WTC11 (cell line): ENCODE measurements at regions not wholly inside any gene's neighbourhood (a gene's known extent, or its start where the extent isn't known, plus 50 kb on each side); places are given as distances from the start of the nearest gene placed in this dataset.
A peak's percentile ranks its signal among the peaks of the same experiment; 100 is the strongest.

ENCODE experiments used
- ATAC-seq: fragments of 200-7000 bp; cut with Tn5 transposase; 2 replicates; pipeline ENCODE4 v1.10.0; 2021; ENCODE audit warnings: mild to moderate bottlenecking, moderate library complexity
- CTCF ChIA-PET: fragments of 300-600 bp; sonication (Branson Sonifier 250); formaldehyde crosslinking; loops from one replicate; lab custom pipeline; 2021; ENCODE audit warnings: antibody characterized with exemption; lab: Charles Lee
- POLR2A ChIA-PET: fragments of 350-600 bp; sonication (Branson Sonifier 250); formaldehyde crosslinking; loops from one replicate; lab custom pipeline; 2021; ENCODE audit warnings: antibody characterized with exemption; lab: Charles Lee
- DNase-seq: peaks from one replicate; pipeline ENCODE4 v3.0.0; 2021; ENCODE audit warnings: low spot score
- H3K27ac Mint-ChIP-seq: 2 replicates; pipeline ENCODE4 v1.8.0; 2021; ENCODE audit warnings: mixed read lengths
- H3K27me3 Mint-ChIP-seq: 2 replicates; pipeline ENCODE4 v1.8.0; 2021; ENCODE audit warnings: low read depth, mild to moderate bottlenecking, moderate library complexity, mixed read lengths
- H3K36me3 Mint-ChIP-seq: 2 replicates; pipeline ENCODE4 v1.8.0; 2021; ENCODE audit warnings: mixed read lengths
- H3K4me1 Mint-ChIP-seq: 2 replicates; pipeline ENCODE4 v1.8.0; 2022; ENCODE audit warnings: mixed read lengths
- H3K4me3 Mint-ChIP-seq: 2 replicates; pipeline ENCODE4 v1.8.0; 2021; ENCODE audit warnings: mild to moderate bottlenecking, moderate library complexity, mixed read lengths
- H3K9me3 Mint-ChIP-seq: 2 replicates; pipeline ENCODE4 v1.8.0; 2021; ENCODE audit warnings: mixed read lengths
- AFF4 ChIP-seq: sonication (generic); formaldehyde crosslinking; IDR thresholded peaks from 2 replicates; pipeline ENCODE4 v1.8.1; 2023; ENCODE audit warnings: mild to moderate bottlenecking, missing genetic modification reagents, borderline replicate concordance
- ARID4B ChIP-seq: sonication (generic); formaldehyde crosslinking; IDR thresholded peaks from 2 replicates; pipeline ENCODE4 v1.8.0; 2023; ENCODE audit warnings: missing genetic modification reagents, mild to moderate bottlenecking, borderline replicate concordance
- CREM ChIP-seq: sonication (generic); formaldehyde crosslinking; IDR thresholded peaks from 2 replicates; pipeline ENCODE4 v1.8.1; 2022; ENCODE audit warnings: mild to moderate bottlenecking, missing genetic modification reagents, moderate library complexity
- CTCF ChIP-seq: fragments of 200-600 bp; IDR thresholded peaks from 2 replicates; pipeline ENCODE4 v1.8.0; 2022; ENCODE audit warnings: antibody characterized with exemption
- EMX1 ChIP-seq: fragments of 250-450 bp; sonication (Bioruptor Pico); IDR thresholded peaks from 2 replicates; pipeline ENCODE4 v1.8.0; 2021; ENCODE audit warnings: mild to moderate bottlenecking
- GTF2I ChIP-seq: fragments of 250-450 bp; sonication (Bioruptor Pico); conservative IDR thresholded peaks from 2 replicates; pipeline ENCODE4 v1.4.0; 2021; ENCODE audit warnings: mild to moderate bottlenecking
- KAT7 ChIP-seq: sonication (generic); formaldehyde crosslinking; IDR thresholded peaks from 2 replicates; pipeline ENCODE4 v1.8.1; 2023; ENCODE audit warnings: missing genetic modification reagents, mild to moderate bottlenecking, borderline replicate concordance
- OVOL2 ChIP-seq: fragments of 250-450 bp; sonication (Bioruptor Pico); IDR thresholded peaks from 2 replicates; pipeline ENCODE4 v1.9.0; 2021; ENCODE audit warnings: mild to moderate bottlenecking, borderline replicate concordance
- SMAD3 ChIP-seq: sonication (generic); formaldehyde crosslinking; IDR thresholded peaks from 2 replicates; pipeline ENCODE4 v1.8.0; 2022; ENCODE audit warnings: missing genetic modification reagents, mild to moderate bottlenecking, borderline replicate concordance
- TEAD1 ChIP-seq: sonication (generic); formaldehyde crosslinking; IDR thresholded peaks from 2 replicates; pipeline ENCODE4 v1.8.0; 2022; ENCODE audit warnings: mild to moderate bottlenecking, missing genetic modification reagents
- TP53 ChIP-seq: sonication (generic); formaldehyde crosslinking; IDR thresholded peaks from 2 replicates; pipeline ENCODE4 v1.8.1; 2023; ENCODE audit warnings: mild to moderate bottlenecking, missing genetic modification reagents
- ZBTB21 ChIP-seq: sonication (generic); formaldehyde crosslinking; IDR thresholded peaks from 2 replicates; pipeline ENCODE4 v1.8.1; 2023; ENCODE audit warnings: mild to moderate bottlenecking, missing genetic modification reagents, borderline replicate concordance
- ZMAT4 ChIP-seq: fragments of 250-450 bp; sonication (Bioruptor Pico); IDR thresholded peaks from 2 replicates; pipeline ENCODE4 v1.9.0; 2021; ENCODE audit warnings: mild to moderate bottlenecking
- ZNF121 ChIP-seq: sonication (generic); formaldehyde crosslinking; IDR thresholded peaks from 2 replicates; pipeline ENCODE4 v1.8.0; 2023; ENCODE audit warnings: missing genetic modification reagents
- ZNF219 ChIP-seq: sonication (generic); formaldehyde crosslinking; IDR thresholded peaks from 2 replicates; pipeline ENCODE4 v1.8.0; 2023; ENCODE audit warnings: missing genetic modification reagents, mild to moderate bottlenecking, borderline replicate concordance
- ZNF263 ChIP-seq: sonication (generic); formaldehyde crosslinking; IDR thresholded peaks from 2 replicates; pipeline ENCODE4 v1.8.1; 2022; ENCODE audit warnings: low read depth, mild to moderate bottlenecking, moderate library complexity, missing genetic modification reagents
- ZNF317 ChIP-seq: sonication (generic); formaldehyde crosslinking; IDR thresholded peaks from 2 replicates; pipeline ENCODE4 v1.8.1; 2023; ENCODE audit warnings: low read depth, mild to moderate bottlenecking, moderate library complexity, missing genetic modification reagents, borderline replicate concordance
- TF ChIP-seq, protein P1 (sequence below): sonication (generic); formaldehyde crosslinking; IDR thresholded peaks from 2 replicates; pipeline ENCODE4 v1.8.0; 2022; ENCODE audit warnings: mild to moderate bottlenecking, missing genetic modification reagents
- TF ChIP-seq, protein P2 (sequence below): sonication (generic); formaldehyde crosslinking; IDR thresholded peaks from 2 replicates; pipeline ENCODE4 v1.8.0; 2023; ENCODE audit warnings: mild to moderate bottlenecking, missing genetic modification reagents

DNA sequence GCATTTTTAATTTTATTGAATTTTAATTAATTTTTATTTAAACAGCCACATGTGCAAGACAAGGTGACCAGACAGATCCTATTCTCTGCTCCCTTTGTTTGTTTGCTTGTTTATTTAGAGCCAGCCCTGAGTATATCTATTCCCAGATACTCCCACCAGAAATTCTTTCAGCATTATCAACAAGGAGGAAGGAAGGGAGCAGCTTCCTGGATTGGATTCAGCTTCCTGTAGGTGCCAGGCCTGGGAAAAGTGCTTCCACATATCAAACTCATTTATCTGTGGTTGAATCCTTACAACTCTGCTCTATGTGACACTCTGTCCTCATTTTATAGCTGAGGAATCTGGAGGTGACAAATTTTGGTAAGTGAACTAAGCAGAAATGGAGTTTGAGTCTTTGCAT is 60.5 kb upstream of the KLF7 start:
- H3K27me3 Mint-ChIP-seq = peaks cover 22% of the 10 kb centered on the region
- H3K27ac Mint-ChIP-seq = peak overlapping the region; percentile 94
- peaks cover 3% of the 10 kb centered on the region; the same call in 1 of the 2 replicates for H3K9me3 Mint-ChIP-seq
- peaks cover 78% of the 10 kb centered on the region for H3K4me1 Mint-ChIP-seq
- CTCF ChIA-PET = interaction anchor here (0.9 to 1.9 kb wide), 5 partner anchors 19 to 247 kb away, joined by 3 to 11 read pairs (median 3); no protein-coding TSS in a partner anchor
- no peak for TF ChIP-seq TP53 (CRISPR knock-in tag)
- no peak for TF ChIP-seq AFF4 (CRISPR knock-in tag)
- DNase-seq = no peak
- 0 out of 2 replicates have a peak overlapping the region, but pooled peaks have one; percentile 58 for H3K4me3 Mint-ChIP-seq
- POLR2A ChIA-PET = interaction anchor here (0.8 to 2.5 kb wide), 4 partner anchors 21 to 108 kb away, joined by 3 to 17 read pairs (median 4); partner anchors contain the start of gene KLF7
- ATAC-seq = no peak
- H3K36me3 Mint-ChIP-seq = no peaks in the 10 kb centered on the region

DNA sequence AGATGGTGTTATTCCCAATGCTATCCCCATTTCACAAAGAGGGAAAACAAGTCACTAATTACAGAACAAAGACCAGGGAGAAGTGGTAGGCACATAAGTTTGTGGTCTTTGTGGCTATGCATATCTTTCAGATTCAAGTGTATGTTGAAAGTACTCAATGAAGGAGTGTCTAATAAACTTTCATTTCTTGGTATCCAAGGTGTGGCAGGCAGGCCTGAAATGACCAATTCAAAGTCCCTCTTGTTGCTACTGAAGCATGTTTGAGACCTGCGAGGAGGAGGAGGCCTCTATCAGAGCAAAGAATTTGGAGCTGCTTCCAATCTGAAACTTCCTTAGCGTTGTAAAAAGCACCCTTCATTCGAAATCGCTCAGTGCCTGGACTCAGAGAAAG is 60.9 kb upstream of the KLF7 start:
- ATAC-seq = peak; percentile 10
- ChIA-PET POLR2A (interaction anchor here (0.7 to 2.5 kb wide), 5 partner anchors 22 to 129 kb away, joined by 3 to 17 read pairs (median 4); partner anchors contain the start of gene KLF7), CTCF (interaction anchor here (0.9 to 1.9 kb wide), 6 partner anchors 19 to 426 kb away, joined by 3 to 11 read pairs (median 4); no protein-coding TSS in a partner anchor)
- peak overlapping the region; percentile 58 for H3K4me3 Mint-ChIP-seq
- H3K4me1 Mint-ChIP-seq = peaks cover 78% of the 10 kb centered on the region
- H3K9me3 Mint-ChIP-seq = peaks cover 3% of the 10 kb centered on the region; the same call in 1 of the 2 replicates
- H3K36me3 Mint-ChIP-seq = no peaks in the 10 kb centered on the region
- no peak for DNase-seq
- H3K27me3 Mint-ChIP-seq = peaks cover 22% of the 10 kb centered on the region
- H3K27ac Mint-ChIP-seq = peak overlapping the region; percentile 94
- TF ChIP-seq CREM (no peak), ZNF263 (CRISPR knock-in tag) (no peak), ZMAT4 (CRISPR knock-in tag) (no peak), ARID4B (no peak), CTCF (no peak), TEAD1 (no peak), SMAD3 (CRISPR knock-in tag) (no peak), ZNF219 (no peak), OVOL2 (CRISPR knock-in tag) (no peak), ZNF317 (CRISPR knock-in tag) (no peak), GTF2I (CRISPR knock-in tag) (no peak), TP53 (CRISPR knock-in tag) (no peak), EMX1 (CRISPR knock-in tag) (no peak), ZNF121 (CRISPR knock-in tag) (no peak), ZBTB21 (CRISPR knock-in tag) (no peak), KAT7 (CRISPR knock-in tag) (no peak)
- TF ChIP-seq, protein P1, sequence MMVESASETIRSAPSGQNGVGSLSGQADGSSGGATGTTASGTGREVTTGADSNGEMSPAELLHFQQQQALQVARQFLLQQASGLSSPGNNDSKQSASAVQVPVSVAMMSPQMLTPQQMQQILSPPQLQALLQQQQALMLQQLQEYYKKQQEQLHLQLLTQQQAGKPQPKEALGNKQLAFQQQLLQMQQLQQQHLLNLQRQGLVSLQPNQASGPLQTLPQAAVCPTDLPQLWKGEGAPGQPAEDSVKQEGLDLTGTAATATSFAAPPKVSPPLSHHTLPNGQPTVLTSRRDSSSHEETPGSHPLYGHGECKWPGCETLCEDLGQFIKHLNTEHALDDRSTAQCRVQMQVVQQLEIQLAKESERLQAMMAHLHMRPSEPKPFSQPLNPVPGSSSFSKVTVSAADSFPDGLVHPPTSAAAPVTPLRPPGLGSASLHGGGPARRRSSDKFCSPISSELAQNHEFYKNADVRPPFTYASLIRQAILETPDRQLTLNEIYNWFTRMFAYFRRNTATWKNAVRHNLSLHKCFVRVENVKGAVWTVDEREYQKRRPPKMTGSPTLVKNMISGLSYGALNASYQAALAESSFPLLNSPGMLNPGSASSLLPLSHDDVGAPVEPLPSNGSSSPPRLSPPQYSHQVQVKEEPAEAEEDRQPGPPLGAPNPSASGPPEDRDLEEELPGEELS (CRISPR knock-in tag) = no peak
- TF ChIP-seq, protein P2, sequence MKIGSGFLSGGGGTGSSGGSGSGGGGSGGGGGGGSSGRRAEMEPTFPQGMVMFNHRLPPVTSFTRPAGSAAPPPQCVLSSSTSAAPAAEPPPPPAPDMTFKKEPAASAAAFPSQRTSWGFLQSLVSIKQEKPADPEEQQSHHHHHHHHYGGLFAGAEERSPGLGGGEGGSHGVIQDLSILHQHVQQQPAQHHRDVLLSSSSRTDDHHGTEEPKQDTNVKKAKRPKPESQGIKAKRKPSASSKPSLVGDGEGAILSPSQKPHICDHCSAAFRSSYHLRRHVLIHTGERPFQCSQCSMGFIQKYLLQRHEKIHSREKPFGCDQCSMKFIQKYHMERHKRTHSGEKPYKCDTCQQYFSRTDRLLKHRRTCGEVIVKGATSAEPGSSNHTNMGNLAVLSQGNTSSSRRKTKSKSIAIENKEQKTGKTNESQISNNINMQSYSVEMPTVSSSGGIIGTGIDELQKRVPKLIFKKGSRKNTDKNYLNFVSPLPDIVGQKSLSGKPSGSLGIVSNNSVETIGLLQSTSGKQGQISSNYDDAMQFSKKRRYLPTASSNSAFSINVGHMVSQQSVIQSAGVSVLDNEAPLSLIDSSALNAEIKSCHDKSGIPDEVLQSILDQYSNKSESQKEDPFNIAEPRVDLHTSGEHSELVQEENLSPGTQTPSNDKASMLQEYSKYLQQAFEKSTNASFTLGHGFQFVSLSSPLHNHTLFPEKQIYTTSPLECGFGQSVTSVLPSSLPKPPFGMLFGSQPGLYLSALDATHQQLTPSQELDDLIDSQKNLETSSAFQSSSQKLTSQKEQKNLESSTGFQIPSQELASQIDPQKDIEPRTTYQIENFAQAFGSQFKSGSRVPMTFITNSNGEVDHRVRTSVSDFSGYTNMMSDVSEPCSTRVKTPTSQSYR = no peak
